ENCODE measurements at regions not wholly inside any gene's neighbourhood (a gene's known extent, or its start where the extent isn't known, plus 50 kb on each side); places are given as distances from the start of the nearest gene placed in this dataset.

DNA sequence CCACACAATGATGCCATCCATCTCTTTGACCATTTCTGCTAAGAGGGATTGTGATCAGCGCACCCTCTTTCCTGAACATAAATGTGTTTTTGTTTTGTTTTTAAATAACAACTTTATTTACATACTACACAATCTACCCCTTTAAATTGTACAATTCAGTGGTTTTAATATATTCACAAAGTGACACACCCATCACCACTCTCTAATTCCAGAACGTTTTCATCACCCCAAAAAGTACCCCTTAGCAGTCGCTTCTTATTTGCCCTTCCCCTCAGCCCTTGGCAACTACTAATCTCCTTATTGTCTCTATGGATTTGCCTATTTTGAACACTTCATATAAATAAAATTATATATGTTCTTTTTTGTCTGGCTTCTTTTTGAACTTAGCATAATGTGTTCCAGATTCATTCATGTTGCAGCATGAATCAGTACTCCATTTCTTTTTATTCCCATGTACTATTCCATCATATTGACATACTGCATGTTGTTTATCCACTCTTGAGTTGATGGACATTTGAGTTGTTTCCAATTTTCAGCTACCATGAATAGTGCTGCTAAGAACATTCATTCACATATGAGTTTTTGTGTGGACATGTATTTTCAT, 150.9 kb upstream of the NABP1 start:
- TF ChIP-seq, protein P1, sequence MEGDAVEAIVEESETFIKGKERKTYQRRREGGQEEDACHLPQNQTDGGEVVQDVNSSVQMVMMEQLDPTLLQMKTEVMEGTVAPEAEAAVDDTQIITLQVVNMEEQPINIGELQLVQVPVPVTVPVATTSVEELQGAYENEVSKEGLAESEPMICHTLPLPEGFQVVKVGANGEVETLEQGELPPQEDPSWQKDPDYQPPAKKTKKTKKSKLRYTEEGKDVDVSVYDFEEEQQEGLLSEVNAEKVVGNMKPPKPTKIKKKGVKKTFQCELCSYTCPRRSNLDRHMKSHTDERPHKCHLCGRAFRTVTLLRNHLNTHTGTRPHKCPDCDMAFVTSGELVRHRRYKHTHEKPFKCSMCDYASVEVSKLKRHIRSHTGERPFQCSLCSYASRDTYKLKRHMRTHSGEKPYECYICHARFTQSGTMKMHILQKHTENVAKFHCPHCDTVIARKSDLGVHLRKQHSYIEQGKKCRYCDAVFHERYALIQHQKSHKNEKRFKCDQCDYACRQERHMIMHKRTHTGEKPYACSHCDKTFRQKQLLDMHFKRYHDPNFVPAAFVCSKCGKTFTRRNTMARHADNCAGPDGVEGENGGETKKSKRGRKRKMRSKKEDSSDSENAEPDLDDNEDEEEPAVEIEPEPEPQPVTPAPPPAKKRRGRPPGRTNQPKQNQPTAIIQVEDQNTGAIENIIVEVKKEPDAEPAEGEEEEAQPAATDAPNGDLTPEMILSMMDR (IDR thresholded peaks at IDR 0.05): no peak
- TF ChIP-seq POLR2A (IDR thresholded peaks at IDR 0.05): no peak

All from prostate gland (tissue), 2 donors.